IMR-90 (cell line): ENCODE measurements at regions not wholly inside any gene's neighbourhood (a gene's known extent, or its start where the extent isn't known, plus 50 kb on each side); places are given as distances from the start of the nearest gene placed in this dataset.

Experiments
- ATAC-seq: fragments of 200-7000 bp; cut with Tn5 transposase; 2 replicates; pipeline ENCODE4 v1.9.1; 2020; ENCODE audit warnings: low read depth, mild to moderate bottlenecking, moderate library complexity
- BruUV-seq: library from RNA; stranded (reverse); fragments of 400-500 nt; replicated peaks from 2 replicates; lab custom pipeline; 2021; lab: Mats Ljungman, UMichigan
- CTCF ChIA-PET: fragments of 300-600 bp; formaldehyde crosslinking; extraction: SDS; loops from one replicate; lab custom pipeline; 2021; ENCODE audit warnings: antibody characterized with exemption; lab: Yijun Ruan, JAX
- POLR2A ChIA-PET: fragments of 300-600 bp; sonication (Branson Sonifier 250); formaldehyde crosslinking; loops from one replicate; lab custom pipeline; 2022; ENCODE audit warnings: antibody characterized with exemption; ENCODE audit not compliant: unreplicated experiment; lab: Charles Lee
- DNase-seq: peaks from one replicate; pipeline ENCODE4 v3.0.0; 2013
- H2AFZ ChIP-seq: replicated peaks from 2 replicates; pipeline ENCODE3; 2013; ENCODE audit warnings: low read length, mild to moderate bottlenecking; ENCODE audit not compliant: poor library complexity
- H2AK5ac ChIP-seq: 2 replicates; pipeline ENCODE4 v1.6.1; 2013; ENCODE audit warnings: low read depth, low read length, inconsistent platforms
- H2AK9ac ChIP-seq: replicated peaks from 2 replicates; pipeline ENCODE3; 2013; ENCODE audit warnings: mild to moderate bottlenecking, low read depth, low read length, moderate library complexity; ENCODE audit not compliant: poor library complexity
- H2BK120ac ChIP-seq: 2 replicates; pipeline ENCODE4 v1.6.1; 2013; ENCODE audit warnings: low read depth, low read length, inconsistent platforms
- H2BK15ac ChIP-seq: 3 replicates; pipeline ENCODE4 v1.6.1; 2013; ENCODE audit warnings: low read depth, low read length, inconsistent platforms
- H2BK20ac ChIP-seq: 2 replicates; pipeline ENCODE4 v1.6.1; 2013; ENCODE audit warnings: low read depth, mild to moderate bottlenecking, inconsistent platforms, low read length, moderate library complexity
- H2BK5ac ChIP-seq: 2 replicates; pipeline ENCODE4 v1.6.1; 2013; ENCODE audit warnings: mild to moderate bottlenecking, low read depth, low read length, inconsistent platforms; ENCODE audit not compliant: poor library complexity, severe bottlenecking
- H3K14ac ChIP-seq: replicated peaks from 2 replicates; pipeline ENCODE4 v1.6.1; 2013; ENCODE audit warnings: low read depth, low read length, inconsistent platforms
- H3K18ac ChIP-seq: 2 replicates; pipeline ENCODE4 v1.6.1; 2013; ENCODE audit warnings: low read depth, low read length, control low read depth
- H3K23ac ChIP-seq: 2 replicates; pipeline ENCODE4 v1.6.1; 2013; ENCODE audit warnings: low read depth, low read length, inconsistent platforms
- H3K27ac ChIP-seq: 2 replicates; pipeline ENCODE4 v1.5.1; 2013; ENCODE audit warnings: mild to moderate bottlenecking, control low read depth, low read length; ENCODE audit not compliant: insufficient read depth
- H3K27me3 ChIP-seq: 2 replicates; pipeline ENCODE4 v1.6.1; 2013; ENCODE audit warnings: low read length; ENCODE audit not compliant: control insufficient read depth, insufficient read depth
- H3K36me3 ChIP-seq: 2 replicates; pipeline ENCODE4 v1.6.1; 2013; ENCODE audit warnings: low read length, mixed read lengths; ENCODE audit not compliant: control insufficient read depth, insufficient read depth
- H3K4ac ChIP-seq: 2 replicates; pipeline ENCODE4 v1.6.1; 2013; ENCODE audit warnings: low read depth, low read length, inconsistent platforms
- H3K4me1 ChIP-seq: 2 replicates; pipeline ENCODE4 v1.6.1; 2013; ENCODE audit warnings: low read length, mixed read lengths; ENCODE audit not compliant: control insufficient read depth, insufficient read depth
- H3K4me2 ChIP-seq: 2 replicates; pipeline ENCODE4 v1.6.1; 2013; ENCODE audit warnings: low read depth, mild to moderate bottlenecking, control low read depth, low read length, moderate library complexity
- H3K4me3 ChIP-seq: 2 replicates; pipeline ENCODE4 v1.5.1; 2013; ENCODE audit warnings: low read depth, mild to moderate bottlenecking, control low read depth, low read length, moderate library complexity; ENCODE audit not compliant: insufficient read depth
- H3K56ac ChIP-seq: 2 replicates; pipeline ENCODE4 v1.6.1; 2013; ENCODE audit warnings: low read length, inconsistent platforms; ENCODE audit not compliant: insufficient read depth; ENCODE audit errors: extremely low read depth
- H3K79me1 ChIP-seq, 2 experiments: 2 replicates each; pipeline ENCODE4 v1.6.1; 2013; ENCODE audit warnings: low read length in 2 of 2, inconsistent platforms in 1 of 2, low read depth in 1 of 2
- H3K9ac ChIP-seq: 2 replicates; pipeline ENCODE4 v1.6.1; 2013; ENCODE audit warnings: low read depth, low read length, control low read depth
- H3K9me1 ChIP-seq: 2 replicates; pipeline ENCODE4 v1.6.1; 2013; ENCODE audit warnings: low read length, inconsistent platforms; ENCODE audit not compliant: insufficient read depth
- H3K9me3 ChIP-seq: 2 replicates; pipeline ENCODE4 v1.6.1; 2013; ENCODE audit warnings: low read length; ENCODE audit not compliant: control insufficient read depth, insufficient read depth
- H4K20me1 ChIP-seq: 2 replicates; pipeline ENCODE4 v1.6.1; 2013; ENCODE audit warnings: low read length, inconsistent platforms; ENCODE audit not compliant: insufficient read depth
- H4K5ac ChIP-seq: 2 replicates; pipeline ENCODE4 v1.6.1; 2013; ENCODE audit warnings: mild to moderate bottlenecking, low read depth, low read length, control low read depth
- H4K8ac ChIP-seq, 2 experiments: 2 replicates each; pipeline ENCODE4 v1.6.1; 2013; ENCODE audit warnings: low read depth in 2 of 2, low read length in 2 of 2, control low read depth in 1 of 2, inconsistent platforms in 1 of 2
- H4K91ac ChIP-seq: 2 replicates; pipeline ENCODE4 v1.6.1; 2013; ENCODE audit warnings: low read depth, low read length, inconsistent platforms; ENCODE audit not compliant: insufficient read depth
- FOS ChIP-seq: fragments of 150-350 bp; IDR thresholded peaks from 2 replicates; pipeline ENCODE4 v1.6.1; 2016; ENCODE audit warnings: low read depth, low read length
- POLR2A ChIP-seq: IDR thresholded peaks from 2 replicates; pipeline ENCODE4 v1.6.1; 2012; ENCODE audit warnings: mild to moderate bottlenecking, low read depth, low read length
- whole genome bisulfite sequencing, 2 experiments: methylation state at CpG; one replicate each; pipeline versions ENCODE4 v1.1.5 to v1.1.7; 2013; ENCODE audit warnings: missing lambda C conversion rate in 2 of 2; ENCODE audit not compliant: insufficient read length in 1 of 2; ENCODE audit errors: extremely low coverage in 2 of 2; 5-methylcytosine and 5-hydroxymethylcytosine counted together
- dilution Hi-C: fragments of 300-500 bp; cut with HindIII; formaldehyde crosslinking; loops from one replicate; pipeline ENCODE4 v1.14.3; 2018; ENCODE audit warnings: low sequenced_read_pairs; ENCODE audit not compliant: unreplicated experiment
- in situ Hi-C: fragments of 300-500 bp; cut with MboI; formaldehyde crosslinking; loops from 3 replicates; pipeline ENCODE4 v1.14.3; 2019; ENCODE audit warnings: low sequenced_read_pairs, inconsistent platforms, mixed read lengths
- intact Hi-C: fragments of 100-400 bp; cut with micrococcal nuclease; formaldehyde crosslinking; loops from 2 replicates; pipeline ENCODE4 v1.10.0; 2022

GRCh38 chr1:192866241-192866868 is 57.5 kb downstream of the RGS2 start:
- TF ChIP-seq FOS (no peak), POLR2A (no peak)
- DNase-seq, result no peak
- no peak overlapping the region for H3K56ac ChIP-seq
- H3K79me1 ChIP-seq, result no peaks in the 10 kb centered on the region
- no peak overlapping the region for H3K14ac ChIP-seq
- H3K9ac ChIP-seq, result no peak overlapping the region
- no peak for ATAC-seq
- H3K4me2 ChIP-seq, result no peak overlapping the region
- H3K4me1 ChIP-seq, result no peaks in the 10 kb centered on the region
- intact Hi-C loops, result no loop called here
- H3K36me3 ChIP-seq, result no peaks in the 10 kb centered on the region
- no TSS peak for BruUV-seq
- CTCF ChIA-PET, result no interaction called here
- no peak overlapping the region for H2BK120ac ChIP-seq
- H2BK20ac ChIP-seq, result no peak overlapping the region
- no peak overlapping the region for H2AK9ac ChIP-seq
- no peak overlapping the region for H3K27ac ChIP-seq
- H3K9me3 ChIP-seq, result no peaks in the 10 kb centered on the region
- no peak overlapping the region for H2BK5ac ChIP-seq
- H3K27me3 ChIP-seq, result no peaks in the 10 kb centered on the region; the same call in 1 of the 2 replicates
- no peak overlapping the region for H4K5ac ChIP-seq
- H4K91ac ChIP-seq, result no peak overlapping the region
- H3K4ac ChIP-seq, result no peak overlapping the region
- no peak overlapping the region for H2AK5ac ChIP-seq
- H2BK15ac ChIP-seq, result no peak overlapping the region
- H3K18ac ChIP-seq, result no peak overlapping the region
- no CpG with 5 or more reads among the region's 5 CpGs for WGBS, 2 experiments
- H4K20me1 ChIP-seq, result no peaks in the 10 kb centered on the region
- H3K23ac ChIP-seq, result no peak overlapping the region
- dilution Hi-C loops, result no loop called here
- POLR2A ChIA-PET, result no interaction called here
- no peak overlapping the region for H2AFZ ChIP-seq
- H4K8ac ChIP-seq, result no peak overlapping the region
- H3K9me1 ChIP-seq, result no peaks in the 10 kb centered on the region
- H3K4me3 ChIP-seq, result no peak overlapping the region
- in situ Hi-C loops, result no loop called here
